IPS-20b (cell line): ENCODE measurements at regions not wholly inside any gene's neighbourhood (a gene's known extent, or its start where the extent isn't known, plus 50 kb on each side); places are given as distances from the start of the nearest gene placed in this dataset.

Experiments
- H3K27ac ChIP-seq: one replicate; pipeline ENCODE4 v1.5.1; 2013; ENCODE audit warnings: low read length
- H3K27me3 ChIP-seq: 2 replicates; pipeline ENCODE4 v1.6.1; 2013; ENCODE audit warnings: mild to moderate bottlenecking, low read length, inconsistent platforms; ENCODE audit not compliant: insufficient read depth
- H3K36me3 ChIP-seq: 2 replicates; pipeline ENCODE4 v1.6.1; 2013; ENCODE audit warnings: low read depth, mild to moderate bottlenecking, inconsistent platforms, low read length, moderate library complexity; ENCODE audit not compliant: insufficient read depth
- H3K4me1 ChIP-seq: 2 replicates; pipeline ENCODE4 v1.6.1; 2013; ENCODE audit warnings: mild to moderate bottlenecking, control low read depth, inconsistent platforms, low read length, moderate library complexity; ENCODE audit not compliant: insufficient read depth
- H3K4me3 ChIP-seq: 2 replicates; pipeline ENCODE4 v1.5.1; 2013; ENCODE audit warnings: mild to moderate bottlenecking, low read length, inconsistent platforms
- H3K9ac ChIP-seq: 2 replicates; pipeline ENCODE4 v1.6.1; 2013; ENCODE audit warnings: low read depth, mild to moderate bottlenecking, inconsistent platforms, low read length, moderate library complexity
- H3K9me3 ChIP-seq: 2 replicates; pipeline ENCODE4 v1.6.1; 2013; ENCODE audit warnings: mild to moderate bottlenecking, low read depth, low read length, inconsistent platforms; ENCODE audit not compliant: insufficient read depth

DNA sequence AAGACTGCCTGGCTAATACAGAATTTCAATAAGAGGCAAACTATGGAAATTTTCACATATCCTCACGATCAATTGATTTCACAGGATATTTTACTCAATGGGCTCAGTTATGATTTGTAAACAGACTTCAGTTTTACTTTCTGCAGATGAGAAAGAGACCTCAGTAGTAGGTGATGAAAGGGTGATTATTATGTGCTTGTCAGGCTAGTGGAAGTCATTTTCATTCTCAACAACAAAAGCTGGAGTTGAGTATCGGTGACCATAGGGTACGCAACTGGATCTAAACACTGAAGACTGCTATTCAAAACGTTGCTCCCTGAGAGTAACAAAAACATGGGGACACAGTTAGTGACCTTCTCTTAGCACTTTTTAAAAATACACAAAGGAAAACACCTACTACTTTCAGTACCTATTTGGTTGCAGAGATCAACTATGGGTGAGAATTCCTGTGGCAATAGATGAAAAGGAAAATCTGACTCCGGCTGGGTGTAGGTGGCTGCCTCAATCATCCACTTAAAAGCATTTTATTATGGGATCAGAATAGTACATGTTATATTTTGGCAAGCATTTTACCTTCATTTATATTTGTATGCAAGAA lies 126.2 kb upstream of the VRK2 start:
- Histone ChIP-seq H3K36me3 (no peaks in the 10 kb centered on the region), H3K4me3 (no peak overlapping the region), H3K9ac (no peak overlapping the region), H3K4me1 (no peaks in the 10 kb centered on the region), H3K27ac (no peak overlapping the region), H3K27me3 (no peaks in the 10 kb centered on the region), H3K9me3 (no peaks in the 10 kb centered on the region)

DNA sequence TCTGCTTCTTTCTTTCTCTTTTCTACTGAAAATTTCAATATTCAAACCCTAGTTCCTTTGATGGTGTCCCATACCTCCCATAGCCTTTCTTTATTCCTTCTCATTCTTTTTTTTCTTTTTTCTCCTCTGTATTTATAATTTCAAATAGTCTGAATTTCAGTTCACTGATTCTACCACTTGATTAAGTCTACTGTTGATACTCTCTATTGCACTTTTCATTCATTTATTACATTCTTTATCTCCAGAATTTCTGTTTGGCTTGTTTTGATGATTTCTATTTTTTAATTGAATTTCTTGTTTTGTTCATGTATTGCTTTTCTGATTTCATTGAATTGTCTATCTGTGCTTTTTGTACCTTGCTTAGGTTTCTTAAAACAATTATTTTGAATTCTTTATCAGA lies 111.9 kb upstream of the VRK2 start:
- no peak overlapping the region for H3K27ac ChIP-seq

GRCh38 chr2:57936216-57936615 lies 110.4 kb upstream of the VRK2 start:
- H3K27ac ChIP-seq: no peak overlapping the region
- no peaks in the 10 kb centered on the region for H3K27me3 ChIP-seq
- H3K36me3 ChIP-seq: no peaks in the 10 kb centered on the region
- no peak overlapping the region for H3K4me3 ChIP-seq
- no peak overlapping the region for H3K9ac ChIP-seq
- H3K9me3 ChIP-seq: no peaks in the 10 kb centered on the region
- H3K4me1 ChIP-seq: no peaks in the 10 kb centered on the region

More for the DNA sequence above, 111.9 kb upstream of the VRK2 start:
- H3K36me3 ChIP-seq: no peaks in the 10 kb centered on the region
- no peak overlapping the region for H3K4me3 ChIP-seq
- H3K4me1 ChIP-seq: no peaks in the 10 kb centered on the region
- H3K9me3 ChIP-seq: no peaks in the 10 kb centered on the region
- no peaks in the 10 kb centered on the region for H3K27me3 ChIP-seq
- H3K9ac ChIP-seq: no peak overlapping the region

DNA sequence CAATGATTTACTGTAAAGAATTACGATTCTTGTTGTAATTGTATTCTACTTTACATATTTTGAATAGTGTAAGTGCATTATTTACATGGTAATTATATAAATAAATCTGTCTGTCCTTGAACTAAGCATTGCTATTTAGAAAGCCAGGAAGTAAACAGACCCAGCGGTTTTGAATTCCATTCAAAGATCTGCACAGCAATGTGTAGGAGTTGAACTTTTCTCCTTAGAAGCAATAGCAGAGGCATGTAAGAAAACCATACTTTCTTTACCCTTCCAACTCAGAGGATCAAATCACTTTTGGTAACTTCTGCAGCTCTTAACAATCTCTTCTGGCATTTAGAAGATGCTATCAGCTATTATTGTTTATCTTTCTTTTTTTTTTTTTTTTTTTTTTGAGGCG lies 109.2 kb upstream of the VRK2 start:
- no peaks in the 10 kb centered on the region for H3K9me3 ChIP-seq
- H3K9ac ChIP-seq: no peak overlapping the region
- no peak overlapping the region for H3K27ac ChIP-seq
- no peaks in the 10 kb centered on the region for H3K36me3 ChIP-seq
- H3K27me3 ChIP-seq: no peaks in the 10 kb centered on the region
- no peak overlapping the region for H3K4me3 ChIP-seq
- H3K4me1 ChIP-seq: 0 out of 2 replicates have a peak, but pooled peaks cover 8% of the 10 kb centered on the region

- no peak overlapping the region for H3K9ac ChIP-seq
- H3K36me3 ChIP-seq: no peaks in the 10 kb centered on the region
- H3K27ac ChIP-seq: no peak overlapping the region
- no peaks in the 10 kb centered on the region for H3K27me3 ChIP-seq
- no peaks in the 10 kb centered on the region for H3K9me3 ChIP-seq
- H3K4me1 ChIP-seq: 0 out of 2 replicates have a peak, but pooled peaks cover 9% of the 10 kb centered on the region
- H3K4me3 ChIP-seq: no peak overlapping the region
Observed at GRCh38 chr2:57941816-57942215, 104.8 kb upstream of the VRK2 start.

- no peak overlapping the region for H3K9ac ChIP-seq
- no peaks in the 10 kb centered on the region for H3K36me3 ChIP-seq
- 0 out of 2 replicates have a peak, but pooled peaks cover 9% of the 10 kb centered on the region for H3K4me1 ChIP-seq
- H3K27ac ChIP-seq: no peak overlapping the region
- H3K4me3 ChIP-seq: no peak overlapping the region
- no peaks in the 10 kb centered on the region for H3K27me3 ChIP-seq
- no peaks in the 10 kb centered on the region for H3K9me3 ChIP-seq
Observed at GRCh38 chr2:57943315-57943714, 103.3 kb upstream of the VRK2 start.

DNA sequence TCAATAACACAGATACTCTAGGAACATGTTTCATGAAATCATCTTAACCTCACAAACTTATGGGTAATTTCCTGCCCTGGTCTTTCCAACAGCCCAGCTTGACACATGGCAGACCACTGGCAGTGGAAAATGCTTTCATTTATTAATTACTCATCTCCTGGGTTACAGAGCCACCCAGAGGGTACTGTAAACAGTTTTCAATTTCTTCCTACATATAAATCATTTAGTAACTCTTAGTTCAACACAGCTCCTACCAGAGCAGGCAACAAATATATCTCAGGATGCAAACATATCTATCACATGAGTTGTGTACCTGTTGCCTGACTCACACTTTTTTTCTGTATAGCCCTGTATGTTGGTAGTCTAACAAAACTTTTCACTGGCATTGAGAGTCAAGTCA lies 99.2 kb upstream of the VRK2 start:
- no peaks in the 10 kb centered on the region for H3K36me3 ChIP-seq
- H3K4me1 ChIP-seq: 0 out of 2 replicates have a peak, but pooled peaks cover 1% of the 10 kb centered on the region
- H3K4me3 ChIP-seq: no peak overlapping the region
- H3K27ac ChIP-seq: no peak overlapping the region
- H3K27me3 ChIP-seq: no peaks in the 10 kb centered on the region
- H3K9ac ChIP-seq: no peak overlapping the region
- H3K9me3 ChIP-seq: no peaks in the 10 kb centered on the region

DNA sequence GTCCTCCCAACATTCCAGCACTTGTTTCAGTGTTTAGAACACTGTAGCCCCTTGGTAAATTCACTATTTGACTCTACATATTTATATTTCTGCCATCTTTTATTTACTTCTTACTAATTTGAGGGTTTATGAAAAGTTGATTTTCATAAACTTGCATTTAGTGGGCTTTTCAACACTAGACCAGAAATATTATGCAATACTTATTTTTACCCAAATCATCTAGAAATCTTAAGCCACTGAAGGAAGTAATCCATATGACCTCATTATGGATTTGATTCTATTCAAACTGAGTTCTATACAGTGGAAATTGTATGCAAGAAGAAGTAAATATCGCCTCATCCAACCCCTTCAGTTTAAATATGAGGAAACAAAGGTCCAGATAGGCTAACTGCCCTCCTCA lies 92.6 kb upstream of the VRK2 start:
- Histone ChIP-seq H3K27me3 (no peaks in the 10 kb centered on the region), H3K4me1 (no peaks in the 10 kb centered on the region), H3K27ac (no peak overlapping the region), H3K9me3 (no peaks in the 10 kb centered on the region), H3K36me3 (no peaks in the 10 kb centered on the region), H3K9ac (no peak overlapping the region), H3K4me3 (no peak overlapping the region)

DNA sequence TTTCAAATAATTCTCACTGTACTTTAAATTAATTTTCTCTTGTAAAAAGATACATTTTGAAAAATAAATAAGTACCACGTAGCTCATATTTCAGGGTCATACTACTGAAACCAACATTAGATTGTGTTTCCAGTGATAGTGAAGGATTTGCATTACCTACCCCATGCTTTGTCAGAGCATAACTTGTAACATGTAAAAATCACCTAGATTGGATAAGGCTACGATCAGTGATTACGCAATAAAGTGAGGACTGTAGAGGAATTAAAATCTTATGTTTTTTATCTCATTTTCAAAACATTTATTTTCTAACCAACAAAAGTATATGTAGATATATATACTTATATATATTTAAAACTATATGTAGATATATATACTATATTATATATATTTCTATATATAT lies 89.4 kb upstream of the VRK2 start:
- Histone ChIP-seq H3K27me3 (no peaks in the 10 kb centered on the region), H3K27ac (no peak overlapping the region), H3K36me3 (no peaks in the 10 kb centered on the region), H3K4me1 (no peaks in the 10 kb centered on the region), H3K4me3 (no peak overlapping the region), H3K9ac (no peak overlapping the region), H3K9me3 (no peaks in the 10 kb centered on the region)

- no peak overlapping the region for H3K4me3 ChIP-seq
- H3K36me3 ChIP-seq: no peaks in the 10 kb centered on the region
- H3K27me3 ChIP-seq: no peaks in the 10 kb centered on the region
- no peak overlapping the region for H3K27ac ChIP-seq
- H3K4me1 ChIP-seq: no peaks in the 10 kb centered on the region
- no peaks in the 10 kb centered on the region for H3K9me3 ChIP-seq
- H3K9ac ChIP-seq: no peak overlapping the region
Observed at GRCh38 chr2:57959390-57959789, 87.2 kb upstream of the VRK2 start.

DNA sequence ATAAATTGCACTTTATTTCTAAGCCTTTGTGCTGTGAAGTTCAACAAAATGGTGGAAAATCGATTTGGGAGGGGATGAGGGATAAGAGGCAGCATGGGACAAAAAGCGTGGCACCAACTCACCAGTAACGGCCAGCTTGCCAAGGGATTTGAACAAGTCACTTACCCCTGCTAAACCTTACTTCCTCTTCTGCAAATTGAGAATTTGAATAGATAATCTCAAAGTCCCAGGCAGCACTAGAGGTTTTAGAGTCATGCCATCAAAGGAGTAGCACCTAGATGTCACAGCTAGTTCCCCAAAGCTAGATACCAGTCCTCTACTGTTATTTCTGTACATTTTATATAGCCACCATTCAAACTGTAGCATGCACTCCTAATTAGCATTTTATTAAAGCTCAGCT lies 83.7 kb upstream of the VRK2 start:
- no peaks in the 10 kb centered on the region for H3K36me3 ChIP-seq
- H3K27me3 ChIP-seq: no peaks in the 10 kb centered on the region
- H3K4me3 ChIP-seq: no peak overlapping the region
- peaks cover 5% of the 10 kb centered on the region; the same call in 1 of the 2 replicates for H3K4me1 ChIP-seq
- no peak overlapping the region for H3K27ac ChIP-seq
- no peaks in the 10 kb centered on the region for H3K9me3 ChIP-seq
- no peak overlapping the region for H3K9ac ChIP-seq

DNA sequence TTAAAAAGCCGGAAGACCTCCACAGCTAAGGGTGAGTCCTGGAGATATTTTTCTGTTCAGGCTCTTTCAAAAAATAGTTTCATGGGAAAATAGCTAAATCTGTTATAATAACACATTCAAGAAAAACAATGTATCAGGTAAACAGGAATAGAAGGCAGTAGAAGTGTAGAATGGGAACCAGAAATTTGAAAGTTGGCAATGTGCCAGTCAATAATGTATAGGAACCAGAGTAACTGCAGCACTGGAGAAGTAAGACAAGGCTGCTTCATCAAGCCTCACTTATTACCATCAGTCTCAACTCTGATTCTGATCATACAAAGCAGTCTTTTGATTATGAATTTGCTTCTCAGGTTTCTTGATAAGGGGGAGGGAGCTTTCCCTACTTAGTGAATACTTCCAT lies 81.4 kb upstream of the VRK2 start:
- Histone ChIP-seq H3K4me1 (peaks cover 13% of the 10 kb centered on the region; the same call in 1 of the 2 replicates), H3K9ac (no peak overlapping the region), H3K9me3 (no peaks in the 10 kb centered on the region), H3K4me3 (no peak overlapping the region), H3K27ac (no peak overlapping the region), H3K27me3 (no peaks in the 10 kb centered on the region), H3K36me3 (no peaks in the 10 kb centered on the region)
